ENCODE measurements at regions not wholly inside any gene's neighbourhood (a gene's known extent, or its start where the extent isn't known, plus 50 kb on each side); places are given as distances from the start of the nearest gene placed in this dataset.

DNA sequence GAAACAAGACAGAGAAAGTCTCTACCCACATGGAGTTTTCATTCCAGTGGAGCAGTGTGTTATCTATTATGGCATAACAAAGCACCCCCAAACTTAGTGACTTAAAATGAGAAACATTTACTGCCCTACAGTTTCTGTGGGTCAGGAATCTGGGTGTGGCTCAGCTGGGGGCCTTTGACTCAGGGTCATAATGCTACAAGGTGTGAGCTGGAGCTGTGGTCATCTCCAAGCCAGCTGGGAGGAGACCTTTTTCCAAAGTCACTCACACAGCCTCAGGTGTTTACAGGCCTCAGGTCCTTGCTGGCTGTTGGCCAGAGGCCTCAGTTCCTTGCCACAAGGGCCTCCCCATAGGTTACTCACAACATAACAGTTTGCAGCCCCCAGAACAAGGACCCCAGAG is 169.2 kb downstream of the ETAA1 start:
- Histone ChIP-seq H3K27ac (ENCODE audit: low read depth in 1 of 2, low read length in 1 of 2) (no peak overlapping the region), H3K36me3 (ENCODE audit: control insufficient read depth in 4 of 4, insufficient read depth in 4 of 4, low read length in 4 of 4) (no peaks in the 10 kb centered on the region), H3K4me1 (ENCODE audit: control insufficient read depth in 5 of 5, insufficient read depth in 5 of 5, low read length in 5 of 5) (peaks cover 0 to 17% (median 8%) of the 10 kb centered on the region in 5 donors), H3K4me3 (no peak overlapping the region), H3K27me3 (ENCODE audit: control insufficient read depth in 3 of 3, insufficient read depth in 3 of 3, low read length in 2 of 3) (no peaks in the 10 kb centered on the region), H3K9me3 (ENCODE audit: control insufficient read depth in 4 of 4, insufficient read depth in 3 of 4, low read length in 3 of 4) (no peaks in the 10 kb centered on the region), H3K9ac (ENCODE audit: insufficient read depth in 1 of 2, low read length in 2 of 2) (no peak overlapping the region)
- DNase-seq: no peak
- TF ChIP-seq, protein P1, sequence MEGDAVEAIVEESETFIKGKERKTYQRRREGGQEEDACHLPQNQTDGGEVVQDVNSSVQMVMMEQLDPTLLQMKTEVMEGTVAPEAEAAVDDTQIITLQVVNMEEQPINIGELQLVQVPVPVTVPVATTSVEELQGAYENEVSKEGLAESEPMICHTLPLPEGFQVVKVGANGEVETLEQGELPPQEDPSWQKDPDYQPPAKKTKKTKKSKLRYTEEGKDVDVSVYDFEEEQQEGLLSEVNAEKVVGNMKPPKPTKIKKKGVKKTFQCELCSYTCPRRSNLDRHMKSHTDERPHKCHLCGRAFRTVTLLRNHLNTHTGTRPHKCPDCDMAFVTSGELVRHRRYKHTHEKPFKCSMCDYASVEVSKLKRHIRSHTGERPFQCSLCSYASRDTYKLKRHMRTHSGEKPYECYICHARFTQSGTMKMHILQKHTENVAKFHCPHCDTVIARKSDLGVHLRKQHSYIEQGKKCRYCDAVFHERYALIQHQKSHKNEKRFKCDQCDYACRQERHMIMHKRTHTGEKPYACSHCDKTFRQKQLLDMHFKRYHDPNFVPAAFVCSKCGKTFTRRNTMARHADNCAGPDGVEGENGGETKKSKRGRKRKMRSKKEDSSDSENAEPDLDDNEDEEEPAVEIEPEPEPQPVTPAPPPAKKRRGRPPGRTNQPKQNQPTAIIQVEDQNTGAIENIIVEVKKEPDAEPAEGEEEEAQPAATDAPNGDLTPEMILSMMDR (IDR thresholded peaks at IDR 0.05; ENCODE audit: control extremely low read depth, extremely low read depth): no peak
- no peak for ATAC-seq (ENCODE audit: insufficient read depth, low FRiP score)

DNA sequence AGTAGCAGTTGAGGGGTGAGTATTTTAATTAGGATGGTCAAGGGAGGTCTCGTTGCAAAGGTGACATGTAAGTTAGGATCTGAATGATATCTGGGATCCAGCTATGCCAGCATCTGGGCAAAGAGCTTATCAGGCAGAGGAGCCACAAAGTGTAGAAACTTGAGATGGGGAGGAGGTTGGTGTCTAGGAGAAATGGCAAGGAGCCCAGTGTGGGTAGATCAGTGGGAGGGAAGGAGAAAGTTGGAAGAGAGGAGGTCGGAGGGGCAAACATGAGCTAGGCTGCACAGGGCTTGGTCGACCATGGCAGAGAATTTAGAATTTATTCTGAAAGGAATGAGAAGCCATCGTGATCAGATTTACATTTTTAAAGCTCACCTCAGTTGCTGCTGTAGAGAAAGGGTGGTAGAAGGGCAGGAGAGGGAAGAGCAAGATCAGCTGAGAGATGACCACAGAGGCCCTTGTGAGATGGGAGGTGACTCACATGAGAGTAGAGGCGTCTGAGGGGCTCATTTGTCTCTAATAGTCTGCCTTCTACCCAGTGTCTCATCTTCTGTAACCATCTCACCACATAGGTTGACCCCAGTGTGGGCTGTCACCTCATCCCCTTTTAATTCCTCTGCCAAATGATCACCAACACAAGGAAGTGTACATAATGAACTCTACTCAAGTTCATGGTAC is 170.0 kb downstream of the ETAA1 start:
- WGBS, 2 donors: 81 to 89% methylated on average over 5 of the region's 5 CpGs
- Histone ChIP-seq H3K27me3 (ENCODE audit: control insufficient read depth in 3 of 3, insufficient read depth in 3 of 3, low read length in 2 of 3) (no peaks in the 10 kb centered on the region), H3K9me3 (ENCODE audit: control insufficient read depth in 4 of 4, insufficient read depth in 3 of 4, low read length in 3 of 4) (no peaks in the 10 kb centered on the region), H3K36me3 (ENCODE audit: control insufficient read depth in 4 of 4, insufficient read depth in 4 of 4, low read length in 4 of 4) (no peaks in the 10 kb centered on the region), H3K9ac (ENCODE audit: insufficient read depth in 1 of 2, low read length in 2 of 2) (no peak overlapping the region), H3K4me1 (ENCODE audit: control insufficient read depth in 5 of 5, insufficient read depth in 5 of 5, low read length in 5 of 5) (peaks cover 0 to 8% (median 3%) of the 10 kb centered on the region in 5 donors), H3K4me3 (no peak overlapping the region), H3K27ac (ENCODE audit: low read depth in 1 of 2, low read length in 1 of 2) (no peak overlapping the region)
- ATAC-seq (ENCODE audit: insufficient read depth, low FRiP score) (no peak), DNase-seq (no peak)
- TF ChIP-seq, protein P1 (IDR thresholded peaks at IDR 0.05; ENCODE audit: control extremely low read depth, extremely low read depth): no peak

DNA sequence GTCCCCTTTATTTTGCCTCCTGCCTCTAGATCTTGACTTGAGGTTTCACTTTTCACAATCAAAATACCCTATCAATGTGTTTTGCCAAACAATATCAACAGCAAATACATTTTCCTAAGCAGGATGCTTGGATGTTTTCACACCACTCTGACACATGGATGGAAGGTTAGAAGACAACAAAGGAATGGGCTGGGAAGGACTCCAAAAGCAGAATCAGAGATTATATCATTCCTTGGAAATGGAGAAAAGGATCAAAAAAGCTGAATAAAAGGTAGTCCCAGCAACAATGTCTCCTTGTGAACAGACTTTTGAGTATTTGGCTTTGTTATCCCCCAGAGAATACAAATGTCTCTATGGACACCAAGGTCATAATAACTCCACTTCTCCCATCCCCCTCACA is 170.8 kb downstream of the ETAA1 start:
- H3K27ac ChIP-seq (ENCODE audit: low read depth in 1 of 2, low read length in 1 of 2): no peak overlapping the region
- peaks cover 0 to 8% (median 3%) of the 10 kb centered on the region in 5 donors for H3K4me1 ChIP-seq (ENCODE audit: control insufficient read depth in 5 of 5, insufficient read depth in 5 of 5, low read length in 5 of 5)
- no peak overlapping the region for H3K9ac ChIP-seq (ENCODE audit: insufficient read depth in 1 of 2, low read length in 2 of 2)
- no peaks in the 10 kb centered on the region for H3K9me3 ChIP-seq (ENCODE audit: control insufficient read depth in 4 of 4, insufficient read depth in 3 of 4, low read length in 3 of 4)
- DNase-seq (peak in 2 of 3 donors; percentile 46 to 54), ATAC-seq (ENCODE audit: insufficient read depth, low FRiP score) (no peak)
- TF ChIP-seq, protein P1 (IDR thresholded peaks at IDR 0.05; ENCODE audit: control extremely low read depth, extremely low read depth): no peak
- no peaks in the 10 kb centered on the region for H3K36me3 ChIP-seq (ENCODE audit: control insufficient read depth in 4 of 4, insufficient read depth in 4 of 4, low read length in 4 of 4)
- H3K27me3 ChIP-seq (ENCODE audit: control insufficient read depth in 3 of 3, insufficient read depth in 3 of 3, low read length in 2 of 3): no peaks in the 10 kb centered on the region
- H3K4me3 ChIP-seq: no peak overlapping the region

- H3K27ac ChIP-seq (ENCODE audit: low read depth in 1 of 2, low read length in 1 of 2): no peak overlapping the region
- ATAC-seq (ENCODE audit: insufficient read depth, low FRiP score) (no peak), DNase-seq (no peak)
- 72 to 91% methylated on average over 2 of the region's 2 CpGs for WGBS, 2 donors
- no peak overlapping the region for H3K9ac ChIP-seq (ENCODE audit: insufficient read depth in 1 of 2, low read length in 2 of 2)
- no peak overlapping the region for H3K4me3 ChIP-seq
- TF ChIP-seq, protein P1 (IDR thresholded peaks at IDR 0.05; ENCODE audit: control extremely low read depth, extremely low read depth): no peak
- no peaks in the 10 kb centered on the region for H3K27me3 ChIP-seq (ENCODE audit: control insufficient read depth in 3 of 3, insufficient read depth in 3 of 3, low read length in 2 of 3)
- no peaks in the 10 kb centered on the region for H3K9me3 ChIP-seq (ENCODE audit: control insufficient read depth in 4 of 4, insufficient read depth in 3 of 4, low read length in 3 of 4)
- no peaks in the 10 kb centered on the region for H3K36me3 ChIP-seq (ENCODE audit: control insufficient read depth in 4 of 4, insufficient read depth in 4 of 4, low read length in 4 of 4)
- H3K4me1 ChIP-seq (ENCODE audit: control insufficient read depth in 5 of 5, insufficient read depth in 5 of 5, low read length in 5 of 5): peaks cover 0 to 8% (median 1%) of the 10 kb centered on the region in 5 donors
These were observed 173.5 kb downstream of the ETAA1 start for GRCh38 chr2:67570611-67571010.
